ENCODE measurements at regions not wholly inside any gene's neighbourhood (a gene's known extent, or its start where the extent isn't known, plus 50 kb on each side); places are given as distances from the start of the nearest gene placed in this dataset.

DNA sequence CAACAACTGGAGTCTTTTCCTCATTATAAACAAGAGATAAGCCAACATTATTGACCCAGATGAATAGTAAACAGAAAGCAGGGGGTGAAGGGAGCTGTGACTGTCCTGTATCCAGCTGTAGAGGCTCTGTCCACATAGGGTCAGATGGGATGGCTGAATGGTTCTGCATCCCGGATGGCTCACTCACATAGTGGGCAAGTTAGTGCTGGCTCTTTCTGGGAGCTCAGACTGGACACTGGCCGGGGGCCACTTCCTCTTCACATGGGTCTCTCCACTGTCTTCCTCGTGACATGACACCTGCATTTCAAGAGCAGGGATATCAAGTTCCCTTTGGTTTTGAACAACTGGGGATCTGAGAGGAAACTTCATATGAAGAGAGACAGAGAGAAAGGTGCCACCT, 969.6 kb upstream of the TMEM132C start:
- DNase-seq: no peak

GRCh38 chr12:127300075-127300474, 966.9 kb upstream of the TMEM132C start:
- no peak for DNase-seq

DNA sequence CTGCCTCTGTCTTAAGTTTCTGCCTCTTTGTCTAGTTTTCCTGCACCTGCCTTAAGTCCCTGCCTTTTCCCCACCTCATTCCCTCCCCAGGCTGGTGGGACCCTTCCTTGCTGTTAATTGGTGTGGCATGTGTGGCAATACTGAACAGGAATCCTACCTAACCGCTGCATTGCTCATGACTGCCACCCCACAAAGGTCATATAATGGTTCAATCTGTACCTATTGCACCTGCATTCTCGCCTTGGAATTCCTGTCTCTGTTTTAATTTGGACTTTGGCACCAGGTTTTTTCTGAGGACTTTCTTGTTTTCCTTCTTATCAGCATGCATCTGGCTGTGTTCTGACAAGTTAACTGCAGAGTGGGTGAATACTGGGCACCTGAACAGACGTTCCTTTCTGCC, 966.2 kb upstream of the TMEM132C start:
- DNase-seq: no peak

DNA sequence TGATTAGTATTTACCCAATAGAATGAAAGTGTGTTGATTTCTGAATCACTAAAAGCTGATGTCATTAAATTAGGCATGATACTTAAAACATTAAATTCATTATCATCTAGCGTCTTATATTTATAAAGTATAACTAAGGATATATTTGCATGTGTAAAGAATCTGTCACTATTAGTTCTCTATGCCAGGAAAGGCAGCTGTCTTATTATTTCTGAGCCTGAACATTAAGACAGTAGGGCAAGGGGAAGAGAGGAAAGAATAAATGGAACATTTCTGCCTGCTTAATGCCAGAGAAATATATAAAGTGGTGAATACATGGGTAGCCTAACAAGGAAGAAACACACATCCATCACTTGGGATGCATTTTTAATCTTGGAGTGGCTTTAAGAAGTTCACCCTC, 965.1 kb upstream of the TMEM132C start:
- DNase-seq: no peak

DNA sequence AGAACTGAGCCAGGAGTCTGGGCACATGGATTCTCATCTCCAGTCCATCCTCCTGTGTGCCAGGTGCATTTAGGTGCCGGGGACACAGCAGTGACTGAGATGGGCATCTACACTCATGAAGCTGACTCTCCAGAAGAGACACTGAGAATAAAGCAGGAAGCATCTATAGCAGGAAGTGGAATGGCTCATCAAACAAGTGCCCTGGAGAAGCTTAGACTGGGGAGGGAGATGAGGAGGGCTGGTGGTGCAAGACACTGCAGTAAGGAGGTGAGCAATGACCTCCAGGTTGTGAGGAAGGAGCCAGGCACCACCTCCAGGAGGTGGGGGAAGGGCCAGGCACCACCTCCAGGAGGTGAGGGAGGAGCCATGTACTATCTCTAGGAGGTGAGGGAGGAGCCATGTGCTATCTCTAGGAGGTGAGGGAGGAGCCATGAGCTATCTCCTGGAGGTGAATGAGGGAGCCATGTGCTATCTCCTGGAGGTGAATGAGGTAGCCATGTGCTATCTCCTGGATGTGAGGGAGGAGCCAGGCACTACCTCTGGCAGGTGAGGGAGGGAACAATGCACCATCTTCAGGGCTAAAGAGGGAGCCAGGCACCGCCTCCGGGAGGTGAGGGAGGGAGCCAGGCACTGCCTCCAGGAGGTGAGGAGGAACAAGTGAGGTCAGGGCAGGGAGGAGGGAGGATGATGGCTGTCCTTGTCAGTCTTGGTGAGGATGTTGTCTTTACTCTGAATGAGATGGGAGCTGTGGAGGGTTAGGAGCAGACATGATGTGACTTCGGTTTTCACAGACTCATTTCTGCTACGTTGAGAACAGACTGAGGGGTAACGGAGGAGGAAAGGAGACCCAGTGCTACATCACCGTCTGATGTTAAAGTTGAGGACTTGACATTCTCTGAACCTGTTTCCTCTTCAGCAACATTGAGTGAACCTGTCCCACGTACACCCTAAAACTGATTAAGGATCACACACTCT, 961.9 kb upstream of the TMEM132C start:
- DNase-seq: no peak

DNA sequence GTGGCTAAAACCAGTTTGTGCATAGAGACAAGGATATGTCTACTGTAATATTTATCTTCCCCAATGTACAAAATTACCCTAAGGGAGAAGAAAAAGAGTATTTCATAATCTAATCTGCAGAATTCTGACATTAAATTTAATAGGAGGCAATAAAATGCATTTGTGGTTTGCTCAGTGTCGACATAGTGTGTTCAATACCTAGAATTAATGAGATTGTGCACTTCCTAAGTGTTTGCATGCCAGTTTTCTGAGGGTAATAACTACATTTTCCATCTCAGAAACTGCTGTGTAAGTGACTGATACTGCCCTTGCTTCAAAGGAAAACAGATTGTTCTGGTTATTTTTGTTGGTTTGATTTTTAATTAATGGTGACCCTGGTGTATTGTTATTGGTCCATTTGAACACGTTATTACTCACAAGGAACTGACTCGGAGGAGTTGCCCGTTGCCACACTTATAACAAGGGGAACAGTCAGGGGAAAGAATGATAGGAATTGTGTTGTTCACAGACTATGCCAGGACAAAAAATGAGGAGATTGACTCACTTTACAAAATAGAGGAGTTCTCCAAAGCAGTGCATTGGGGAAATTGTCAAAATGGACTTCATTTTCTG, 960.3 kb upstream of the TMEM132C start:
- DNase-seq: no peak

DNA sequence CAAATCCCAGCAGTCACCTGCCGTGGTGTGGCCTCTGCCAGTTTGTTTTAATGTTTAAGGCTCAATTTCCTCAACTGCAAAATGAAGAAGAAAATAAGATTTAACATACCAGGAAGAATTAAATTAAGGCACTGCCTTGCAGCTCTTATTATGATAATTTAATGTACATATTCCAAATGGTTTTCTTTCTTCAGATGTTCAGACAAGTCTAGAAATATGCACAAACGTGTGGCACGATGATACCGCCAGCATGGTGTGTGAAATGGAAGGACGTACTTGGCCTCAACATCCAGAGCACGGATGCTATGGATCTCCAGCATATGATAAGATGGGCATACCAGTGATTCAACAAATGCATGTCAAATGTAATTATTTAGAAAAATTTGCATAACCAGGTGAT, 959.4 kb upstream of the TMEM132C start:
- no peak for DNase-seq

- no peak for DNase-seq
These were observed 958.8 kb upstream of the TMEM132C start for GRCh38 chr12:127308148-127308547.

DNA sequence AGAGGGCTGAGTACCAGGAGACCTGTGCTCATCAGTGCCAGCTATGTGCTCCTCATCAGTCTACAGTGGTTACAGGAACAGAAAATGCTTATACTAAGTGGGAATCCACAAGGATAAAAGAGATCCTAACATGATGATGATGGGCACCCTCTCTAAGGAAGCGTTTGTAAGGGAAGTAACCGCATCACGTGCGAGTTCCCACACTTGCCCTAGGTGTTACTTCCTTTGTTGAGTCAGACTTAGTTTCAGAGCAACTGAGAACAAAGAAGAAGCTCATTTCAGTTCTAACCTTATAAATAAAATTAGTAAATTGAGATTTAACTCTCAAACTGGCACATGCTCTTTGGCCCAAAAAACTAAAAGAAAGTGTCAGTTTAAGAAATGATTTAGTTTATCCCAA, 956.4 kb upstream of the TMEM132C start:
- no peak for DNase-seq

- no peak for DNase-seq
These were observed 955.1 kb upstream of the TMEM132C start for GRCh38 chr12:127311720-127312364.

- DNase-seq: no peak
These were observed 942.3 kb upstream of the TMEM132C start for GRCh38 chr12:127324681-127325080.

DNA sequence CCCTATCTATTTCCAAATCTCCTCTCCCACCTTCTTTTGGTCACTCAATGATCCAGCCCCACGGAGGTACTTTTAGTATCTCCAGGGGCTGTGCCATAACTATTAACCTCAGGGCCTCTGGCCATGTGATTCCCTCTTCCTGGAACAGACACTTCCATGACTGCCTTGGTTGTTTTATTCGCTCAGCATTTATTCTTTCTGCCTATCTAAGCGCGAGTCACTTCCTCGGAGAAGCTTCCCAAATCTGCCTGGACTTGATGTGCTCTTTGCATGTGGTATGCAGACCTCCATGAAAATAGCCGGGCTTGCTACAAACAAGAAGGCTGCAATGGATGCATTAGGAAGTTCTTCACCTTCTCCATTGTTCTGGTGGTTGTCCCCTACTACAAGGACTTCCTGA, 939.0 kb upstream of the TMEM132C start:
- DNase-seq: no peak

- DNase-seq: no peak
These were observed 938.1 kb upstream of the TMEM132C start for GRCh38 chr12:127328867-127329266.

- no peak for DNase-seq
These were observed 932.6 kb upstream of the TMEM132C start for GRCh38 chr12:127334365-127334764.

GRCh38 chr12:127334912-127335644, 931.9 kb upstream of the TMEM132C start:
- DNase-seq: no peak

DNA sequence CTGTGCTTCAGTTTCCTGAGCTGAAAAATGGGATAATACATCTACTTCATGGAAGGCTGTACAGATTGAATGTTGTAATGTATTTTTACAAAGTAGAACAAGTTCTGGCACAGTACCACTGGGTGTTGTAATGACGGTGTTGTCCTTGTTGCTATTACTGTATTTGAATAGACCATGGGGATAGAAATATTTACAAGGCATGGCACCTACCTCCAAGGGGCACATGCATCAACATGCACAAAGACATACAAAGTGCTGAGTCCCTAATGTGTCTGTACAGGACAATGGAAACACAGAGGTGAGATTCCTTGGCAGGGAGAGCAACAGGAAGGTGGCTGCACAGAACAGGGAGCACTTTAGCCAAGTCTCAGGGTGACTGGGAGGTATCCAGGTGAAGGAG, 930.6 kb upstream of the TMEM132C start:
- no peak for DNase-seq

DNA sequence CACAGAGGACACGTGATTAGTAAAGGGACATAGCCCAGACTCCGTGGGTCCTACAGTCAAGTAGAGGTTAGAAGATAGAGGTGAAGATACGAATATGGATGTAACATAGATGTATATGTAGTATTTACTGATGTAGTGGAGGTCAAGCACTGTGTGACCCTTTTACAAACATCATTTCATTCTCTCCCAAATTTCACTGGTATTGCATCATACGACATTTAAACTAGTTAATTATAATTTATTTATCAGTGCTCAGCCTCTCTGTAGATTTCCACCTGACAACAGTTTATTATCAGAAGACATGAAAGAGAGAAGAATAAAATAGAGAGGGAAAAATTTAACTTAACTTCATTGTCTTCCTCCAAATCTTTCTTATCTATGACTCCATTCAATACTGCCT, 927.9 kb upstream of the TMEM132C start:
- DNase-seq: no peak

DNA sequence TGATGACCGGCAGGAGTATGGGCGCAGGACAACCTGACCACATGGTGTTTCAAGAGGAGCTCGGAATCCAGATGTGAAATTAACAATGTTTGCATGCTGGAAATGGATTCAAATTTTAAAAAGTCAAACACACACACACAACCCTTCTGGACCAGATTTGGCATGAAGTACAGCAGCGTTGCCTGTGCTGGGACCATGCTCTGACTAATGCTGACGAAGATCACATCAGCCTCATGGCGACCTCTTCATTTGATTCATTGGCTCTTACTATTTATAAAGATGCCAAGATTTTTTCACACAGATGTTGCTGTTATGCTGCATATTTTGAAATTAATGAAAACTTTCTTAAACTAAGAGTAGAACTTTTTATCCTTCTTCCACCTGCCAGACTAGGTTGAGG, 926.6 kb upstream of the TMEM132C start:
- no peak for DNase-seq

- DNase-seq: no peak
These were observed 924.1 kb upstream of the TMEM132C start for GRCh38 chr12:127342861-127343260.

DNA sequence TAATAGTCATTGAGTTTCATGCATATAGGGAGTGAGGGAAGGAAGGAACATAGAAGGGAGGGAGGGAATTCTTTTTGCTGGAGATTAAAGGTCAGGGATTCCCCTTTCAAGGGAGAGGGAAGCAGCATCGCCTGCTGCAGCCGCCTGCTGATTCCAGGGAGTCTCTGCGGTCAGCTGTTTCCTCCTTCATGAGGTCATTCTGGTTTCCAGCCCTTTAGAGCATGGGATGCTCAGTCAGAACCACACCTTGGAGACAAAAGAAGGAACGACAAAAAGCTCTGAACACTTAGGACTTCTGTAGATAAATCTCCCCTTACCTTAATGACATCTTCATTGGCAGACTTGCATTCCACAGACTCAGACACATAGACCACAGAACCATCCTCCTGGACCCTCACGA, 923.0 kb upstream of the TMEM132C start:
- DNase-seq: no peak

DNA sequence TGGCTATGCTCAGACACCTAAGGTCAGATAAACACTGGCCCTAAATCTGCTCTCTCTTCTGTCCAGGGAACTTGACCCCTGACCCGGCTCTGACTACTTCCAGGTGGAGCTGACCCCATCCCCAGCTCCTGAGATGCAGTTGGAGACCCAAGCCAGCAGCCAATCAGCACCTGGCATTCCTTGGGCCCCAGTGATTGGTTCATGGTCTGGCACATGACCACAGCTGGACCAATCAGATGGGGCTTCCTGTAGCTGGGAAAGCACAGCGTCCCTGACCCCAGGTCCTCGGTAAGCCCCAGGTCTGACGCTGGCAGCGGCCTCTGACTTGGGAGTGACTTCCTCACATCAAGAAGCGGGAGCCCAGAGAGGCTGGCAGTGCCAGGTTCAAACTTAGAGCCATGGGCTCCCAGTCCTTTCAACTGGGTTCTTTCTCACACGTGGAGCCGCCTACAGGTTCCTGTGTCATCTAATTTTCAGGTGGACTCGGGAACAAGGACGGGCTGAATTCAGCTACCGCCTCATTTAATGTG, 915.4 kb upstream of the TMEM132C start:
- no peak for DNase-seq

GRCh38 chr12:127355061-127355841, 911.7 kb upstream of the TMEM132C start:
- DNase-seq: no peak

Data from retina (tissue), 1 donor.